A549 (cell line): ENCODE measurements at regions not wholly inside any gene's neighbourhood (a gene's known extent, or its start where the extent isn't known, plus 50 kb on each side); places are given as distances from the start of the nearest gene placed in this dataset.

Source experiments
- ATAC-seq, 2 experiments: fragments of 200-7000 bp in 1 of 2; fragments of >200 bp in 1 of 2; cut with Nextera tagmentation in 1 of 2; cut with Tn5 transposase in 1 of 2; 3 replicates each; pipeline versions ENCODE4 v1.8.0 to v1.9.1; 2018 to 2020; ENCODE audit warnings: mild to moderate bottlenecking in 1 of 2, moderate library complexity in 1 of 2
- CTCF ChIA-PET: fragments of 300-600 bp; sonication (Branson Sonifier 250); formaldehyde crosslinking; extraction: SDS; loops from one replicate; lab custom pipeline; 2021; ENCODE audit warnings: antibody characterized with exemption, inconsistent platforms; lab: Yijun Ruan, JAX
- POLR2A ChIA-PET: fragments of 350-600 bp; formaldehyde crosslinking; extraction: SDS; loops from one replicate; lab custom pipeline; 2021; ENCODE audit warnings: antibody characterized with exemption, inconsistent platforms; lab: Yijun Ruan, JAX
- DNase-seq, 2 experiments: peaks; one replicate each; pipeline versions ENCODE4 v3.0.0 to v3.0.0-alpha.2; 2011 to 2016; ENCODE audit warnings: low read depth in 1 of 2, low spot score in 1 of 2
- FAIRE-seq: peaks from 2 replicates; lab custom pipeline; 2011; peaks lifted over from hg19 to GRCh38; lab: Jason Lieb, UNC
- H3K27ac ChIP-seq, 2 experiments: fragments of >200 bp; sonication (Bioruptor Twin); formaldehyde crosslinking; 3 replicates each; pipeline ENCODE4 v1.5.1; 2016 to 2017
- H3K4me1 ChIP-seq: fragments of >200 bp; sonication (Bioruptor Twin); formaldehyde crosslinking; 3 replicates; pipeline ENCODE4 v1.6.1; 2016
- H3K4me2 ChIP-seq: fragments of >200 bp; sonication (Bioruptor Twin); formaldehyde crosslinking; 3 replicates; pipeline ENCODE4 v1.6.1; 2016
- H3K4me3 ChIP-seq: fragments of >200 bp; sonication (Bioruptor Twin); formaldehyde crosslinking; 3 replicates; pipeline ENCODE4 v1.5.1; 2016
- H3K9me3 ChIP-seq: fragments of >200 bp; sonication (Bioruptor Twin); formaldehyde crosslinking; 3 replicates; pipeline ENCODE4 v1.6.1; 2016
- BHLHE40 ChIP-seq: IDR thresholded peaks from 2 replicates; pipeline ENCODE4 v1.6.1; 2012; ENCODE audit warnings: low read depth, low read length, inconsistent platforms
- CBX2 ChIP-seq: fragments of 200-600 bp; sonication (generic); IDR thresholded peaks from 2 replicates; pipeline ENCODE4 v1.6.1; 2016; ENCODE audit warnings: low read depth, mild to moderate bottlenecking, borderline replicate concordance
- CBX8 ChIP-seq: fragments of 200-600 bp; sonication (generic); IDR thresholded peaks from 2 replicates; pipeline ENCODE4 v1.6.1; 2016
- CHD2 ChIP-seq: fragments of 150-350 bp; IDR thresholded peaks from 2 replicates; pipeline ENCODE4 v1.6.1; 2014; ENCODE audit warnings: low read length; ENCODE audit not compliant: partially characterized antibody
- CHD4 ChIP-seq: fragments of 200-600 bp; sonication (generic); IDR thresholded peaks from 2 replicates; pipeline ENCODE4 v1.6.1; 2016; ENCODE audit warnings: antibody characterized with exemption, mild to moderate bottlenecking, borderline replicate concordance
- EHMT2 ChIP-seq: fragments of 200-600 bp; sonication (generic); IDR thresholded peaks from 2 replicates; pipeline ENCODE4 v1.6.1; 2016; ENCODE audit warnings: antibody characterized with exemption, low read depth, mild to moderate bottlenecking, moderate library complexity
- FOXS1 ChIP-seq: fragments of 250-450 bp; sonication (Bioruptor Pico); IDR thresholded peaks from 2 replicates; pipeline ENCODE4 v1.5.0; 2020; ENCODE audit warnings: mild to moderate bottlenecking, moderate library complexity
- HOXB5 ChIP-seq: fragments of 250-450 bp; sonication (Bioruptor Pico); IDR thresholded peaks from 2 replicates; pipeline ENCODE4 v1.5.0; 2020; ENCODE audit warnings: mild to moderate bottlenecking, moderate library complexity
- MAFK ChIP-seq: fragments of 450-650 bp; IDR thresholded peaks from 2 replicates; pipeline ENCODE4 v1.6.1; 2014; ENCODE audit not compliant: partially characterized antibody
- MYC ChIP-seq: IDR thresholded peaks from 2 replicates; pipeline ENCODE4 v1.6.1; 2012; ENCODE audit warnings: mild to moderate bottlenecking, inconsistent platforms, low read length, improper control_type of control experiment, borderline replicate concordance
- NFE2L2 ChIP-seq: fragments of 150-350 bp; conservative IDR thresholded peaks from 2 replicates; pipeline ENCODE4 v1.6.1; 2014; ENCODE audit warnings: low read length
- PHF8 ChIP-seq: fragments of 200-600 bp; sonication (generic); IDR thresholded peaks from 2 replicates; pipeline ENCODE4 v1.6.1; 2016; ENCODE audit warnings: low read depth, mild to moderate bottlenecking, antibody characterized with exemption, moderate library complexity, borderline replicate concordance
- POLR2AphosphoS2 ChIP-seq: conservative IDR thresholded peaks from 2 replicates; pipeline ENCODE4 v1.6.1; 2012; ENCODE audit warnings: low read length, improper control_type of control experiment, inconsistent platforms
- RCOR1 ChIP-seq: fragments of 150-350 bp; IDR thresholded peaks from 2 replicates; pipeline ENCODE4 v1.6.1; 2014; ENCODE audit warnings: antibody characterized with exemption, low read length, low read depth
- SMC3 ChIP-seq: fragments of >200 bp; sonication (Bioruptor Twin); formaldehyde crosslinking; IDR thresholded peaks from 3 replicates; pipeline ENCODE4 v1.6.1; 2018; ENCODE audit warnings: inconsistent platforms
- TFCP2L1 ChIP-seq: fragments of 250-450 bp; sonication (Bioruptor Pico); IDR thresholded peaks from 2 replicates; pipeline ENCODE4 v1.5.0; 2021; ENCODE audit warnings: mild to moderate bottlenecking
- WGBS: methylation state at CpG from one replicate; pipeline ENCODE4 v1.1.6; 2017; ENCODE audit errors: missing lambda C conversion rate; 5-methylcytosine and 5-hydroxymethylcytosine counted together
- TF ChIP-seq, protein P1 (sequence below): fragments of >200 bp; sonication (Bioruptor Twin); formaldehyde crosslinking; IDR thresholded peaks from 3 replicates; pipeline ENCODE4 v1.6.1; 2016
- TF ChIP-seq, protein P2 (sequence below): fragments of 250-450 bp; sonication (Bioruptor Pico); IDR thresholded peaks from 2 replicates; pipeline ENCODE4 v1.5.0; 2020; ENCODE audit warnings: low read depth, mild to moderate bottlenecking, moderate library complexity
- TF ChIP-seq, protein P3 (sequence below): fragments of >200 bp; sonication (Bioruptor Twin); formaldehyde crosslinking; IDR thresholded peaks from 2 replicates; pipeline ENCODE4 v1.6.1; 2016
- TF ChIP-seq, protein P4 (sequence below): IDR thresholded peaks from 2 replicates; pipeline ENCODE4 v1.6.1; 2012
- TF ChIP-seq, protein P5 (sequence below): fragments of 150-350 bp; IDR thresholded peaks from 2 replicates; pipeline ENCODE4 v1.6.1; 2014; ENCODE audit warnings: low read depth, mild to moderate bottlenecking, low read length

DNA sequence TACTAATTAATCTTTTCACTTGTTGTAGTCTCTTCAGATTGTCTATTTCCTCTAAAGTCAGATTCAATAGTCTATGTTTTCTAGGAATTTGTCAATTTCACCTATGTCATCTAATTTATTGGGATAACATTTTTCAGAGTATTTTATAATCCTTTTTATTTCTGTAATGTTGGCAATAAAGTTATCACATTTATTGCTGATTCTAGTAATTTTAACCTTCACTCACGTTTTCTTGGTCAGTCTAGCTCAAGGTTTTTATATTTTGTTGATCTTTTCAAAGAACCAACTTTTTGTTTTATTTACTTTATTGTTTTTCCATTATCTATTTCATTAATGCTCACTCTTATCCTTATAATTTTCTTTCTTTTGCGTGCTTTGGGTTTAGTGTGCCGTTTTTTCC lies 97.9 kb upstream of the GNG12 start:
- DNase-seq = no peak
- TF ChIP-seq MAFK (peak; percentile 49), POLR2AphosphoS2 (no peak)
- TF ChIP-seq, all 56 proteins: peak for 1
- WGBS = 67% methylated on average over 3 of the region's 3 CpGs
- H3K4me1 ChIP-seq = no peaks in the 10 kb centered on the region
- H3K4me3 ChIP-seq = no peak overlapping the region
- ChIA-PET CTCF (interaction anchor here (1.2 kb wide), 1 partner anchor 10 kb away, joined by 3 read pairs; no protein-coding TSS in a partner anchor), POLR2A (no interaction called here)
- no peak for FAIRE-seq
- H3K4me2 ChIP-seq = no peak overlapping the region
- ATAC-seq = no peak
- no peaks in the 10 kb centered on the region for H3K9me3 ChIP-seq
- no peak overlapping the region for H3K27ac ChIP-seq

DNA sequence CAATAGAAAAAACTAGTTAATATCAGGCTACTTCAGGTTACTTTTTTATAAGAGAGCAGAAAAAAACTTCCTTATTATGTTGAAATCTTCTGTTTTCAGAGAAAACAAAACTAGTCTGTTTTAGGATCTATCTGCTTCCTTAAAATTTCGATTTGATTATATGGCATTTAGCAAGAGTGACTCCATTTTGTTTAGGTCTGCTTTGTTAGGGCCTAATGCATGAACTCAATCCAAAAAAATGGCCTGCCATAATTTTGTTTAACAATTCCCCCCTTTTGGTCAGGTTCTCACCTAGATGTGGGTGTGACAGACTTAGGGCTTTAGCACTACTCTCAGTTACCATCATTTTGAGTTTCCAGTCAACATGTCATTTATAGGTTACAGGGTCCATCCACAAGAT lies 89.8 kb upstream of the GNG12 start:
- Histone ChIP-seq H3K4me3 (no peak overlapping the region), H3K9me3 (no peaks in the 10 kb centered on the region), H3K4me1 (no peaks in the 10 kb centered on the region), H3K4me2 (no peak overlapping the region), H3K27ac (no peak overlapping the region)
- ATAC-seq (no peak), FAIRE-seq (no peak), DNase-seq (no peak)
- TF ChIP-seq, protein P1, sequence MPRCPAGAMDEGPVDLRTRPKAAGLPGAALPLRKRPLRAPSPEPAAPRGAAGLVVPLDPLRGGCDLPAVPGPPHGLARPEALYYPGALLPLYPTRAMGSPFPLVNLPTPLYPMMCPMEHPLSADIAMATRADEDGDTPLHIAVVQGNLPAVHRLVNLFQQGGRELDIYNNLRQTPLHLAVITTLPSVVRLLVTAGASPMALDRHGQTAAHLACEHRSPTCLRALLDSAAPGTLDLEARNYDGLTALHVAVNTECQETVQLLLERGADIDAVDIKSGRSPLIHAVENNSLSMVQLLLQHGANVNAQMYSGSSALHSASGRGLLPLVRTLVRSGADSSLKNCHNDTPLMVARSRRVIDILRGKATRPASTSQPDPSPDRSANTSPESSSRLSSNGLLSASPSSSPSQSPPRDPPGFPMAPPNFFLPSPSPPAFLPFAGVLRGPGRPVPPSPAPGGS = no peak
- TF ChIP-seq EHMT2 (no peak), MYC (no peak), CBX2 (no peak)
- POLR2A ChIA-PET = no interaction called here
- CTCF ChIA-PET = interaction anchor here (0.6 kb wide), 1 partner anchor 1816 kb away, joined by 3 read pairs; no protein-coding TSS in a partner anchor
- WGBS = 9% methylated on average over 1 of the region's 1 CpG

DNA sequence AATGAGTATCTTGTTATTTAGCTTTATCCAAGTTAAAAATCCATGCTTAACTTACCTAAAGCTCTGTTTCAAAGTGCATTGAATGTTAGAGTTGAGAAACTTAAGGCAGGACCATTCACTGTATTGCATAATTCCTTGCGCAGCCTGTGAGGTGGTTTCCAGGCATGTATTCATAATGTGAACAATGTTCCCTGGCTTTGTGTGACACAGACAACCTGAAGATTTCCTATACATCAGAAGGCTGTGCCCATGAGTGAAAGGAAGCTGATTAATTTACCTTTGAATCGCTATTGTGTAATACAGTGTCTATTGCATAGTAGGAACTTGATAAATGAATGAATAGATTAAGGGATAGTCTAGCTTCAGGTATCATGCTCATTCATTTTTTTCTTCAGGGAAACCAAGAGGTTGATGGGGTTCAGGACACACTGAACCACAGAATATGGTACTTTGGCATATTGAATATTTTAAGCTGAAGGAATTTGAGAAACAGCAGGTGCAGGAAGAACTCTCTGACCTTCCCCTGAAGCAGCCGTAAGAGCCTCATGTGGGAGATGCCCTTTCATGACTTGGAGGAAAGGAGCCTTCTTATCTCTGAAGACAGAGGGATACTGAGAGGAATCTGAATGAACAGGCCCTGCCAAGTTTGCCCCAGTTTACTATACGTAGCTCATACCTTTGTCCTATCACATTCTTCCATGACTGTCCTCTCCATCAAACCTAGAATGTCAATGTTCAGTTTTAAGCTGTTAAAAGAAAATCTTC lies 88.6 kb upstream of the GNG12 start:
- ChIA-PET CTCF (no interaction called here), POLR2A (no interaction called here)
- H3K9me3 ChIP-seq = no peaks in the 10 kb centered on the region
- H3K27ac ChIP-seq = no peak overlapping the region
- H3K4me3 ChIP-seq = no peak overlapping the region
- 88% methylated on average over 4 of the region's 4 CpGs for whole genome bisulfite sequencing
- TF ChIP-seq RCOR1 (no peak), SMC3 (no peak), NFE2L2 (no peak), BHLHE40 (no peak), HOXB5 (CRISPR knock-in tag) (no peak), CBX8 (no peak), EHMT2 (no peak), TFCP2L1 (CRISPR knock-in tag) (no peak), CHD2 (no peak), PHF8 (no peak), CHD4 (no peak), FOXS1 (no peak)
- TF ChIP-seq, protein P2, sequence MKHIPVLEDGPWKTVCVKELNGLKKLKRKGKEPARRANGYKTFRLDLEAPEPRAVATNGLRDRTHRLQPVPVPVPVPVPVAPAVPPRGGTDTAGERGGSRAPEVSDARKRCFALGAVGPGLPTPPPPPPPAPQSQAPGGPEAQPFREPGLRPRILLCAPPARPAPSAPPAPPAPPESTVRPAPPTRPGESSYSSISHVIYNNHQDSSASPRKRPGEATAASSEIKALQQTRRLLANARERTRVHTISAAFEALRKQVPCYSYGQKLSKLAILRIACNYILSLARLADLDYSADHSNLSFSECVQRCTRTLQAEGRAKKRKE (CRISPR knock-in tag) = no peak
- TF ChIP-seq, protein P3, sequence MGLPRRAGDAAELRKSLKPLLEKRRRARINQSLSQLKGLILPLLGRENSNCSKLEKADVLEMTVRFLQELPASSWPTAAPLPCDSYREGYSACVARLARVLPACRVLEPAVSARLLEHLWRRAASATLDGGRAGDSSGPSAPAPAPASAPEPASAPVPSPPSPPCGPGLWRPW = no peak
- TF ChIP-seq, protein P4, sequence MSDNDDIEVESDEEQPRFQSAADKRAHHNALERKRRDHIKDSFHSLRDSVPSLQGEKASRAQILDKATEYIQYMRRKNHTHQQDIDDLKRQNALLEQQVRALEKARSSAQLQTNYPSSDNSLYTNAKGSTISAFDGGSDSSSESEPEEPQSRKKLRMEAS = no peak
- TF ChIP-seq, protein P5, sequence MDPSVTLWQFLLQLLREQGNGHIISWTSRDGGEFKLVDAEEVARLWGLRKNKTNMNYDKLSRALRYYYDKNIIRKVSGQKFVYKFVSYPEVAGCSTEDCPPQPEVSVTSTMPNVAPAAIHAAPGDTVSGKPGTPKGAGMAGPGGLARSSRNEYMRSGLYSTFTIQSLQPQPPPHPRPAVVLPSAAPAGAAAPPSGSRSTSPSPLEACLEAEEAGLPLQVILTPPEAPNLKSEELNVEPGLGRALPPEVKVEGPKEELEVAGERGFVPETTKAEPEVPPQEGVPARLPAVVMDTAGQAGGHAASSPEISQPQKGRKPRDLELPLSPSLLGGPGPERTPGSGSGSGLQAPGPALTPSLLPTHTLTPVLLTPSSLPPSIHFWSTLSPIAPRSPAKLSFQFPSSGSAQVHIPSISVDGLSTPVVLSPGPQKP = no peak
- H3K4me1 ChIP-seq = no peaks in the 10 kb centered on the region
- no peak overlapping the region for H3K4me2 ChIP-seq
- DNase-seq (no peak), FAIRE-seq (no peak), ATAC-seq (no peak)
